Spleen (tissue), 7 donors: ENCODE measurements at regions not wholly inside any gene's neighbourhood (a gene's known extent, or its start where the extent isn't known, plus 50 kb on each side); places are given as distances from the start of the nearest gene placed in this dataset.

Source experiments
- CTCF ChIP-seq, 11 experiments: fragments of 200-600 bp in 7 of 11; fragments of 450-650 bp in 4 of 11; sonication (generic) in 4 of 11; IDR thresholded peaks in 8 of 11; conservative IDR thresholded peaks in 3 of 11; 1 replicate in 7 of 11; 2 replicates in 4 of 11; pipeline versions ENCODE4 v1.4.0 to v1.8.0; 2016 to 2021; ENCODE audit warnings: antibody characterized with exemption in 11 of 11, inconsistent platforms in 4 of 11, mild to moderate bottlenecking in 1 of 11
- POLR2A ChIP-seq, 3 donors: fragments of 450-650 bp; IDR thresholded peaks; one replicate each; pipeline ENCODE4 v1.5.1; 2017; ENCODE audit warnings: antibody characterized with exemption in 3 of 3, mild to moderate bottlenecking in 1 of 3
- donor health status: DM: no; HTN: no; CAD: no; lungs with moderate emphysema.
- donor health status: DM: no; HTN: no; CAD: no.
- donor health status: DM: no; HTN: no; CAD: no.

- no peak for TF ChIP-seq POLR2A (IDR thresholded peaks at IDR 0.05)
- TF ChIP-seq CTCF (IDR thresholded peaks at IDR 0.05 in 8 of 11, conservative IDR thresholded peaks at IDR 0.05 in 3 of 11), result no peak
Measured at GRCh38 chr1:14538335-14538734, 60.1 kb upstream of the KAZN start.
